GM12872 (cell line): ENCODE measurements at regions not wholly inside any gene's neighbourhood (a gene's known extent, or its start where the extent isn't known, plus 50 kb on each side); places are given as distances from the start of the nearest gene placed in this dataset.

Experiments used
- CTCF ChIP-seq: IDR thresholded peaks from 3 replicates; pipeline ENCODE4 v1.5.1; 2011; ENCODE audit warnings: low read depth, mild to moderate bottlenecking, low read length, moderate library complexity; ENCODE audit not compliant: insufficient read depth

GRCh38 chr10:63766745-63767137, 245.5 kb downstream of the REEP3 start:
- TF ChIP-seq CTCF = no peak

GRCh38 chr10:63767138-63767801, 246.1 kb downstream of the REEP3 start:
- TF ChIP-seq CTCF = peak; percentile 16; the same call in 1 of the 3 replicates

GRCh38 chr10:63769367-63769766, 248.2 kb downstream of the REEP3 start:
- TF ChIP-seq CTCF = no peak

GRCh38 chr10:63770523-63770922, 249.3 kb downstream of the REEP3 start:
- no peak for TF ChIP-seq CTCF

GRCh38 chr10:63772491-63772890, 251.3 kb downstream of the REEP3 start:
- no peak for TF ChIP-seq CTCF

- TF ChIP-seq CTCF = no peak
Observed at GRCh38 chr10:63773106-63773505, 251.9 kb downstream of the REEP3 start.

GRCh38 chr10:63773962-63774361, 252.8 kb downstream of the REEP3 start:
- no peak for TF ChIP-seq CTCF

- no peak for TF ChIP-seq CTCF
Observed at GRCh38 chr10:63780101-63780500, 258.9 kb downstream of the REEP3 start.
